ENCODE measurements at regions not wholly inside any gene's neighbourhood (a gene's known extent, or its start where the extent isn't known, plus 50 kb on each side); places are given as distances from the start of the nearest gene placed in this dataset.

DNA sequence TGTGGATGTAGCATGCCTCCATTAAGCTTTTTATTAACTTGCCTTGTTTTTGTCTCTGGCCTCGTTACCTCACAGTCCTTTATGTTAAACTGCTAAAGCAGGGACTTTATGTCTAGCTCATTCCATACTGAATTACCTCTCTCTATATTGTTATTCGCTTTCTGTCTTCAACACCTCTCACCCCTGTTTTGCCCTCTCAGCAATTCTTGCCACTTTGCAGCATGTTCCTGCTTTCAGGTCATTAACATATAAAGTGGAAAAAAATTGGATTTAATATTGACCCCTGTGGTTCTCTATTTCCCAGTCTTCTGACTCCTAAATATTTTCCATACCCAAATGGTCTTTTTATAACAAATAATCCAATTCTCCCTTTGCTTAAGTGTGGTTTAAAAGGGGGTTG lies 810.4 kb upstream of the KIF2B start (continued):
- TF ChIP-seq, protein P1, sequence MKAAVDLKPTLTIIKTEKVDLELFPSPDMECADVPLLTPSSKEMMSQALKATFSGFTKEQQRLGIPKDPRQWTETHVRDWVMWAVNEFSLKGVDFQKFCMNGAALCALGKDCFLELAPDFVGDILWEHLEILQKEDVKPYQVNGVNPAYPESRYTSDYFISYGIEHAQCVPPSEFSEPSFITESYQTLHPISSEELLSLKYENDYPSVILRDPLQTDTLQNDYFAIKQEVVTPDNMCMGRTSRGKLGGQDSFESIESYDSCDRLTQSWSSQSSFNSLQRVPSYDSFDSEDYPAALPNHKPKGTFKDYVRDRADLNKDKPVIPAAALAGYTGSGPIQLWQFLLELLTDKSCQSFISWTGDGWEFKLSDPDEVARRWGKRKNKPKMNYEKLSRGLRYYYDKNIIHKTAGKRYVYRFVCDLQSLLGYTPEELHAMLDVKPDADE (IDR thresholded peaks at IDR 0.05), result no peak
- TF ChIP-seq CREB1 (CRISPR knock-in tag; IDR thresholded peaks at IDR 0.05; ENCODE audit: low read depth), result no peak

DNA sequence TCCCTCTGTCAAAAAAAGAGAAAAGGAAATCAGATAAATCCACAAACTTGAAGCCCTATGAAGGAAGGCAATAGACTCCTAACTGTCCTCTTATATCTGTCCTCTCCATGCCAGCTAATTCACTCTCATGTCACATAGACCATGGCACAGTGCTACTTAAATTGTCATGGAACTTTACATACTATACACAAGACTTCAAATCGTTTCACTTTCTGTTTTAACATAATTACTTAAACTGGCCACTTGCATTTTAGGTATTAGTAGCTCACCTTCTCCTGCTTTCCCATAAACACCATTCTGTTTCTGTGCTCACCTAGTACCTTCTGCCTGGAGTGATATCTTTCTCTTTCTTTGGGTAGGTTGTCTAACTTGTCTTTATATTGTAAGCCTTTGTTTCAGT lies 816.7 kb upstream of the KIF2B start:
- Histone ChIP-seq H3K4me1 (ENCODE audit: insufficient read depth) (no peaks in the 10 kb centered on the region), H3K4me2 (no peak overlapping the region), H2AFZ (no peak overlapping the region), H3K9me2 (ENCODE audit: insufficient read depth) (no peaks in the 10 kb centered on the region), H3K4me3 (no peak overlapping the region), H3K79me2 (replicated peaks; ENCODE audit: insufficient read depth) (no peaks in the 10 kb centered on the region), H3K27ac (ENCODE audit: low read depth) (no peak overlapping the region), H3K27me3 (ENCODE audit: insufficient read depth) (no peaks in the 10 kb centered on the region), H3F3A (replicated peaks; ENCODE audit: low read depth) (no peaks in the 10 kb centered on the region), H4K20me1 (replicated peaks; ENCODE audit: insufficient read depth) (no peaks in the 10 kb centered on the region), H3K36me3 (ENCODE audit: insufficient read depth) (no peaks in the 10 kb centered on the region)
- H3K4me3 Mint-ChIP-seq, result no peak overlapping the region
- no peaks in the 10 kb centered on the region; the same call in 2 of the 3 replicates for H3K9me3 Mint-ChIP-seq
- no peak overlapping the region for H3K27ac Mint-ChIP-seq
- no peak for DNase-seq (ENCODE audit: low spot score)
- H3K4me1 Mint-ChIP-seq, result no peaks in the 10 kb centered on the region
- H3K36me3 Mint-ChIP-seq (ENCODE audit: low read depth), result no peaks in the 10 kb centered on the region
- no peaks in the 10 kb centered on the region for H3K27me3 Mint-ChIP-seq (ENCODE audit: insufficient read depth, low read depth, poor library complexity)
- ATAC-seq, result no peak
- TF ChIP-seq REST (IDR thresholded peaks at IDR 0.05; ENCODE audit: unreplicated experiment) (no peak), ZNF331 (CRISPR knock-in tag; IDR thresholded peaks at IDR 0.05; ENCODE audit: low read depth) (no peak), ZNF114 (CRISPR knock-in tag; IDR thresholded peaks at IDR 0.05) (no peak), EZH2phosphoT487 (IDR thresholded peaks at IDR 0.05; ENCODE audit: unreplicated experiment) (no peak), JUNB (IDR thresholded peaks at IDR 0.05; ENCODE audit: unreplicated experiment) (no peak), CREB1 (CRISPR knock-in tag; IDR thresholded peaks at IDR 0.05; ENCODE audit: low read depth) (no peak), POLR2AphosphoS5 (IDR thresholded peaks at IDR 0.05; ENCODE audit: low read depth) (no peak), EZH2 (IDR thresholded peaks at IDR 0.05; ENCODE audit: low read depth, unreplicated experiment) (no peak), STAT1 (IDR thresholded peaks at IDR 0.05; ENCODE audit: unreplicated experiment) (no peak), NANOG (IDR thresholded peaks at IDR 0.05; ENCODE audit: borderline replicate concordance) (no peak)
- TF ChIP-seq, protein P2, sequence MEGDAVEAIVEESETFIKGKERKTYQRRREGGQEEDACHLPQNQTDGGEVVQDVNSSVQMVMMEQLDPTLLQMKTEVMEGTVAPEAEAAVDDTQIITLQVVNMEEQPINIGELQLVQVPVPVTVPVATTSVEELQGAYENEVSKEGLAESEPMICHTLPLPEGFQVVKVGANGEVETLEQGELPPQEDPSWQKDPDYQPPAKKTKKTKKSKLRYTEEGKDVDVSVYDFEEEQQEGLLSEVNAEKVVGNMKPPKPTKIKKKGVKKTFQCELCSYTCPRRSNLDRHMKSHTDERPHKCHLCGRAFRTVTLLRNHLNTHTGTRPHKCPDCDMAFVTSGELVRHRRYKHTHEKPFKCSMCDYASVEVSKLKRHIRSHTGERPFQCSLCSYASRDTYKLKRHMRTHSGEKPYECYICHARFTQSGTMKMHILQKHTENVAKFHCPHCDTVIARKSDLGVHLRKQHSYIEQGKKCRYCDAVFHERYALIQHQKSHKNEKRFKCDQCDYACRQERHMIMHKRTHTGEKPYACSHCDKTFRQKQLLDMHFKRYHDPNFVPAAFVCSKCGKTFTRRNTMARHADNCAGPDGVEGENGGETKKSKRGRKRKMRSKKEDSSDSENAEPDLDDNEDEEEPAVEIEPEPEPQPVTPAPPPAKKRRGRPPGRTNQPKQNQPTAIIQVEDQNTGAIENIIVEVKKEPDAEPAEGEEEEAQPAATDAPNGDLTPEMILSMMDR (conservative IDR thresholded peaks at IDR 0.05; ENCODE audit: low read depth in 2 of 2), result no peak
- TF ChIP-seq, protein P1 (IDR thresholded peaks at IDR 0.05), result no peak

Data from GM23338 (cell line).